ENCODE measurements at regions not wholly inside any gene's neighbourhood (a gene's known extent, or its start where the extent isn't known, plus 50 kb on each side); places are given as distances from the start of the nearest gene placed in this dataset.

GRCh38 chr7:98514211-98515031 lies 102.7 kb upstream of the NPTX2 start:
- TF ChIP-seq CTCF (IDR thresholded peaks at IDR 0.05) = no peak
- no peak for TF ChIP-seq POLR2A (IDR thresholded peaks at IDR 0.05)
